ENCODE measurements at regions not wholly inside any gene's neighbourhood (a gene's known extent, or its start where the extent isn't known, plus 50 kb on each side); places are given as distances from the start of the nearest gene placed in this dataset.
A peak's percentile ranks its signal among the peaks of the same experiment; 100 is the strongest.

- no peaks in the 10 kb centered on the region for H3K4me1 Mint-ChIP-seq
- no peak for TF ChIP-seq CTCF (IDR thresholded peaks at IDR 0.05; ENCODE audit: unreplicated experiment in 3 of 3)
- H3K27me3 Mint-ChIP-seq (ENCODE audit: low read depth): no peaks in the 10 kb centered on the region
- H3K36me3 Mint-ChIP-seq (ENCODE audit: low read depth): no peaks in the 10 kb centered on the region
- no peak overlapping the region for H3K4me3 Mint-ChIP-seq
- H3K9me3 Mint-ChIP-seq: no peaks in the 10 kb centered on the region
- no peak overlapping the region for H3K27ac Mint-ChIP-seq
These were observed 515.6 kb upstream of the ST8SIA4 start for GRCh38 chr5:101418713-101419118.

GRCh38 chr5:101404531-101404930, 501.4 kb upstream of the ST8SIA4 start:
- no peak for TF ChIP-seq CTCF (IDR thresholded peaks at IDR 0.05; ENCODE audit: unreplicated experiment in 3 of 3)
- Mint-ChIP-seq H3K36me3 (ENCODE audit: low read depth) (no peaks in the 10 kb centered on the region), H3K4me3 (no peak overlapping the region), H3K27ac (no peak overlapping the region), H3K9me3 (no peaks in the 10 kb centered on the region), H3K4me1 (no peaks in the 10 kb centered on the region), H3K27me3 (ENCODE audit: low read depth) (no peaks in the 10 kb centered on the region)

DNA sequence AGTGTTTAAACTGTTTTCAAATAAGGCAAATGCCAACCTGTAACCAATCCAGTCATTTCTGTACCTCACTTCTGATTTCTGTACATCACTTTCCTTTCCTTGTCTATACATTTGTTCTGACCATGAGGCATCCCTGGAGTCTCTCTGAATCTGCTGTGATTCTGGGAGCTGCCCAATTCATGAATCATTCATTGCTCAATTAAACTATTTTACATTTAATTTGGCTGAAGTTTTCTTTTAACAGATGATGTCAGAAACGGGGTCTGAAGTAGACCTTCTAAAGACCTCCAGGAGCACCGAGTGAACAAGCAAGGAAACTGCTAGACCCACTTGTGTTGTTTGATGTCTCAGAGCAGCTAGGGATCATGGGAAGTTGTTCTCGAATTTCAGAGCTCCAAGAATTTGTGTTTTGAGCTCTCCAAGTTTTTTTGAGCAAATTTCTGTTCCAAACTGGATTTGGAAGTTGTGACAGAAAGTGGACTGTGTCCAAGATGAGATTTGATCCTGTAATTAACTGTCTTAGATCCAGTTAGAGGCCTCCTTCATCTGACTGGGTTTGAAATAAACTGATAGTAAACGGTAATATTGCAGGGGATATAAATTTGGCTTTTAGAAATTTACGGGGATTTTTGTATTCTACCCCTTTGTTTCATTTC, 490.8 kb upstream of the ST8SIA4 start:
- H3K27me3 Mint-ChIP-seq (ENCODE audit: low read depth): no peaks in the 10 kb centered on the region
- no peak overlapping the region for H3K4me3 Mint-ChIP-seq
- no peaks in the 10 kb centered on the region for H3K36me3 Mint-ChIP-seq (ENCODE audit: low read depth)

DNA sequence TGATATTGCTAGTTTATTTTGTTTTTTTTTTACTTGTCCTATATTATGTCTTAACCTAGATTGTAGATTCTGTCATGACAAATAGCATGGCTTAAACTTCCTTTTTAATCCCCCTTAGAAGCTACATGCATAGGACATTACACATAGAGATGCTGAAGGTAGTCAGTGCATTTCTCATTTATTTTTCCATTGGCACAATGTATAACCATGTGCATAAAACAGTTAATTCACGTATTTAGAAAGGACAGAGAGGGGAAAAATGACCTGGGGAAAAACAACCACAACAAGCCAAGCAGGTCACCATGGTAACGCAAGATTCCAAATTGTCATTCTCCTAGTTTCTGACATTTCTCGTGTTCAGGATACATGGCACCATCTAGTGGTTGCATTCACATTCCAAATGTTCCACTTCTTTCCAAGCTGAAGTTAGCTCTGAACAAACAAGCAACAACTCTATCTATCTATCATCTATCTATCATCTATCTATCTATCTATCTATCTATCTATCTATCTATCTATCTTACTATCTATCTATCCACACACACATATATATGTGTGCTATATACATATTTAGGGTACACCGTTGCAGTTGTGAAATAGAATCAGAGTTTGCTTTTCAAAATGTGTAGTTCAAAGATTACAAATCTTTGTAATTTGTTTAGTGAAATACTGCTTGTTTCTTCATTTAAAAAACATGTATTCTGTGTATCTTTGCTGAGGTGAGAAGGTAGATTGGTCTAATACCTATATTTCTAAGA, 487.2 kb upstream of the ST8SIA4 start:
- Mint-ChIP-seq H3K27ac (no peak overlapping the region), H3K27me3 (ENCODE audit: low read depth) (no peaks in the 10 kb centered on the region), H3K4me3 (no peak overlapping the region), H3K36me3 (ENCODE audit: low read depth) (no peaks in the 10 kb centered on the region), H3K9me3 (no peaks in the 10 kb centered on the region), H3K4me1 (no peaks in the 10 kb centered on the region)
- peak; percentile 63 to 77 (median 75) for TF ChIP-seq CTCF (IDR thresholded peaks at IDR 0.05; ENCODE audit: unreplicated experiment in 3 of 3)

More for the DNA sequence above, 490.8 kb upstream of the ST8SIA4 start:
- no peak for TF ChIP-seq CTCF (IDR thresholded peaks at IDR 0.05; ENCODE audit: unreplicated experiment in 3 of 3)
- Mint-ChIP-seq H3K9me3 (peaks cover 2% of the 10 kb centered on the region), H3K27ac (peak overlapping the region in 1 of 3 experiments; percentile 38), H3K4me1 (no peaks in the 10 kb centered on the region)

GRCh38 chr5:101385276-101385675, 482.2 kb upstream of the ST8SIA4 start:
- no peaks in the 10 kb centered on the region for H3K36me3 Mint-ChIP-seq (ENCODE audit: low read depth)
- H3K4me3 Mint-ChIP-seq: no peak overlapping the region
- no peak for TF ChIP-seq CTCF (IDR thresholded peaks at IDR 0.05; ENCODE audit: unreplicated experiment in 3 of 3)
- H3K9me3 Mint-ChIP-seq: no peaks in the 10 kb centered on the region
- no peaks in the 10 kb centered on the region for H3K27me3 Mint-ChIP-seq (ENCODE audit: low read depth)
- H3K4me1 Mint-ChIP-seq: no peaks in the 10 kb centered on the region
- no peak overlapping the region for H3K27ac Mint-ChIP-seq
